SK-N-SH (cell line): ENCODE measurements at regions not wholly inside any gene's neighbourhood (a gene's known extent, or its start where the extent isn't known, plus 50 kb on each side); places are given as distances from the start of the nearest gene placed in this dataset.

ENCODE experiments used
- CTCF ChIA-PET: fragments of 300-600, 350-600 bp; formaldehyde crosslinking; extraction: SDS; loops from one replicate; lab custom pipeline; 2021; lab: Yijun Ruan, JAX
- POLR2A ChIA-PET: fragments of 350-600 bp; sonication (Branson Sonifier 250); formaldehyde crosslinking; extraction: SDS; loops from one replicate; lab custom pipeline; 2020; ENCODE audit warnings: antibody characterized with exemption, inconsistent platforms; lab: Yijun Ruan, JAX
- DNase-seq: peaks from one replicate; pipeline ENCODE4 v3.0.0; 2012
- H2AFZ ChIP-seq: fragments of 200-600 bp; sonication (generic); 2 replicates; pipeline ENCODE4 v1.8.1; 2016; ENCODE audit warnings: antibody characterized with exemption, mild to moderate bottlenecking, low read depth
- H3F3A ChIP-seq: fragments of 200-600 bp; sonication (generic); replicated peaks from 2 replicates; pipeline ENCODE3; 2016; ENCODE audit warnings: antibody characterized with exemption, mild to moderate bottlenecking; ENCODE audit not compliant: insufficient read depth
- H3K27ac ChIP-seq, 2 experiments: fragments of 200-500 bp in 1 of 2; fragments of 200-600 bp in 1 of 2; sonication (Bioruptor generic) in 1 of 2; sonication (generic), shearing (Covaris generic) in 1 of 2; 2 replicates each; pipeline versions ENCODE4 v1.5.1 to v1.6.1; 2014 to 2016; ENCODE audit warnings: low read depth in 2 of 2, inconsistent platforms in 1 of 2, low read length in 1 of 2, mild to moderate bottlenecking in 1 of 2, mixed read lengths in 1 of 2
- H3K27me3 ChIP-seq: fragments of 200-600 bp; sonication (generic), shearing (Covaris generic); 2 replicates; pipeline ENCODE4 v1.6.1; 2016; ENCODE audit warnings: mixed run types; ENCODE audit not compliant: insufficient read depth
- H3K36me3 ChIP-seq, 2 experiments: fragments of 200-500 bp in 1 of 2; fragments of 200-600 bp in 1 of 2; sonication (Bioruptor generic) in 1 of 2; sonication (generic) in 1 of 2; replicated peaks in 1 of 2; 2 replicates each; pipeline versions ENCODE3 to v1.5.1; 2014 to 2016; ENCODE audit warnings: low read length in 1 of 2, mild to moderate bottlenecking in 1 of 2; ENCODE audit not compliant: insufficient read depth in 2 of 2, control insufficient read depth in 1 of 2
- H3K4me1 ChIP-seq, 2 experiments: fragments of 200-500 bp in 1 of 2; fragments of 200-600 bp in 1 of 2; sonication (Bioruptor generic) in 1 of 2; sonication (generic), shearing (Covaris generic) in 1 of 2; 2 replicates each; pipeline versions ENCODE4 v1.5.1 to v1.6.1; 2014 to 2016; ENCODE audit warnings: low read depth in 1 of 2, low read length in 1 of 2, mixed run types in 1 of 2; ENCODE audit not compliant: insufficient read depth in 2 of 2, control insufficient read depth in 1 of 2
- H3K4me2 ChIP-seq: fragments of 200-600 bp; sonication (generic), shearing (Covaris generic); 2 replicates; pipeline ENCODE4 v1.6.1; 2017; ENCODE audit warnings: mixed run types
- H3K4me3 ChIP-seq, 2 experiments: fragments of 200-500 bp in 1 of 2; fragments of 200-600 bp in 1 of 2; sonication (Bioruptor generic) in 1 of 2; sonication (generic), shearing (Covaris generic) in 1 of 2; 2 replicates each; pipeline versions ENCODE4 v1.5.1 to v1.8.1; 2014 to 2016; ENCODE audit warnings: low read depth in 2 of 2, inconsistent platforms in 1 of 2, low read length in 1 of 2, mild to moderate bottlenecking in 1 of 2, mixed read lengths in 1 of 2, moderate library complexity in 1 of 2
- H3K79me2 ChIP-seq: fragments of 200-600 bp; sonication (generic); 2 replicates; pipeline ENCODE4 v1.8.1; 2017; ENCODE audit warnings: mild to moderate bottlenecking; ENCODE audit not compliant: insufficient read depth
- H3K9ac ChIP-seq: fragments of 200-600 bp; sonication (generic); 2 replicates; pipeline ENCODE4 v1.6.1; 2017; ENCODE audit warnings: mixed run types
- H3K9me2 ChIP-seq: fragments of 200-600 bp; sonication (generic); 2 replicates; pipeline ENCODE4 v1.6.1; 2017; ENCODE audit warnings: mixed run types
- H3K9me3 ChIP-seq: fragments of 200-600 bp; sonication (generic); 2 replicates; pipeline ENCODE4 v1.6.1; 2017; ENCODE audit warnings: mixed run types, mild to moderate bottlenecking, moderate library complexity
- H4K20me1 ChIP-seq: fragments of 200-600 bp; sonication (generic); 2 replicates; pipeline ENCODE4 v1.6.1; 2017; ENCODE audit warnings: mild to moderate bottlenecking, mixed run types; ENCODE audit not compliant: insufficient read depth
- EP300 ChIP-seq, 2 experiments: IDR thresholded peaks; 2 replicates each; pipeline versions ENCODE4 v1.4.0 to v1.6.1; 2012; ENCODE audit warnings: borderline replicate concordance in 1 of 2, low read depth in 1 of 2, low read length in 1 of 2
- GABPA ChIP-seq: IDR thresholded peaks from 2 replicates; pipeline ENCODE4 v1.4.0; 2012; ENCODE audit warnings: low read depth, mild to moderate bottlenecking
- MXI1 ChIP-seq: IDR thresholded peaks from 2 replicates; pipeline ENCODE4 v1.6.1; 2012; ENCODE audit warnings: mild to moderate bottlenecking, low read depth, low read length, improper control_type of control experiment
- NFIC ChIP-seq: IDR thresholded peaks from 2 replicates; pipeline ENCODE4 v1.4.0; 2012; ENCODE audit warnings: borderline replicate concordance
- NRF1 ChIP-seq: IDR thresholded peaks from 2 replicates; pipeline ENCODE4 v1.6.1; 2012; ENCODE audit warnings: low read depth, mild to moderate bottlenecking, low read length
- RAD21 ChIP-seq: IDR thresholded peaks from 2 replicates; pipeline ENCODE4 v1.6.1; 2012; ENCODE audit warnings: mild to moderate bottlenecking, low read length
- RCOR1 ChIP-seq: fragments of 150-350 bp; IDR thresholded peaks from 2 replicates; pipeline ENCODE4 v1.6.1; 2017; ENCODE audit warnings: antibody characterized with exemption, low read length
- RFX5 ChIP-seq: IDR thresholded peaks from 2 replicates; pipeline ENCODE4 v1.6.1; 2012; ENCODE audit warnings: mild to moderate bottlenecking, improper control_type of control experiment, low read length
- RXRA ChIP-seq: IDR thresholded peaks from 2 replicates; pipeline ENCODE4 v1.4.0; 2012; ENCODE audit warnings: low read depth, mild to moderate bottlenecking, borderline replicate concordance
- TCF12 ChIP-seq: IDR thresholded peaks from 2 replicates; pipeline ENCODE4 v1.4.0; 2012
- USF2 ChIP-seq: fragments of 150-350 bp; IDR thresholded peaks from 2 replicates; pipeline ENCODE4 v1.6.1; 2017; ENCODE audit warnings: antibody characterized with exemption, low read length, low read depth, borderline replicate concordance
- YY1 ChIP-seq: IDR thresholded peaks from 2 replicates; pipeline ENCODE4 v1.4.0; 2012; ENCODE audit warnings: low read depth, mild to moderate bottlenecking
- WGBS: methylation state at CpG from one replicate; pipeline ENCODE4 v1.1.6; 2017; ENCODE audit warnings: low lambda C conversion rate; 5-methylcytosine and 5-hydroxymethylcytosine counted together
- TF ChIP-seq, protein P1 (sequence below): IDR thresholded peaks from 2 replicates; pipeline ENCODE4 v1.4.0; 2012; ENCODE audit warnings: low read depth, borderline replicate concordance

GRCh38 chr7:115634633-115635032, 395.9 kb downstream of the TFEC start:
- H3K4me2 ChIP-seq = no peak overlapping the region
- WGBS = 0% methylated on average over 4 of the region's 4 CpGs
- no peaks in the 10 kb centered on the region for H4K20me1 ChIP-seq
- H3K9me3 ChIP-seq = no peaks in the 10 kb centered on the region
- ChIA-PET CTCF (no interaction called here), POLR2A (no interaction called here)
- H3K9me2 ChIP-seq = no peaks in the 10 kb centered on the region
- no peaks in the 10 kb centered on the region for H3K4me1 ChIP-seq
- H3F3A ChIP-seq = no peaks in the 10 kb centered on the region
- H3K4me3 ChIP-seq = no peak overlapping the region
- H3K9ac ChIP-seq = no peak overlapping the region
- no peak overlapping the region for H2AFZ ChIP-seq
- DNase-seq = no peak
- TF ChIP-seq TCF12 (no peak), YY1 (no peak), RAD21 (no peak), GABPA (no peak), EP300 (IDR thresholded peaks at IDR 0.05; ENCODE audit: borderline replicate concordance in 1 of 2, low read depth in 1 of 2, low read length in 1 of 2) (no peak), USF2 (no peak), NRF1 (no peak), MXI1 (no peak)
- TF ChIP-seq, protein P1, sequence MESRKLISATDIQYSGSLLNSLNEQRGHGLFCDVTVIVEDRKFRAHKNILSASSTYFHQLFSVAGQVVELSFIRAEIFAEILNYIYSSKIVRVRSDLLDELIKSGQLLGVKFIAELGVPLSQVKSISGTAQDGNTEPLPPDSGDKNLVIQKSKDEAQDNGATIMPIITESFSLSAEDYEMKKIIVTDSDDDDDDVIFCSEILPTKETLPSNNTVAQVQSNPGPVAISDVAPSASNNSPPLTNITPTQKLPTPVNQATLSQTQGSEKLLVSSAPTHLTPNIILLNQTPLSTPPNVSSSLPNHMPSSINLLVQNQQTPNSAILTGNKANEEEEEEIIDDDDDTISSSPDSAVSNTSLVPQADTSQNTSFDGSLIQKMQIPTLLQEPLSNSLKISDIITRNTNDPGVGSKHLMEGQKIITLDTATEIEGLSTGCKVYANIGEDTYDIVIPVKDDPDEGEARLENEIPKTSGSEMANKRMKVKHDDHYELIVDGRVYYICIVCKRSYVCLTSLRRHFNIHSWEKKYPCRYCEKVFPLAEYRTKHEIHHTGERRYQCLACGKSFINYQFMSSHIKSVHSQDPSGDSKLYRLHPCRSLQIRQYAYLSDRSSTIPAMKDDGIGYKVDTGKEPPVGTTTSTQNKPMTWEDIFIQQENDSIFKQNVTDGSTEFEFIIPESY = no peak
- no peaks in the 10 kb centered on the region for H3K36me3 ChIP-seq
- H3K27ac ChIP-seq = no peak overlapping the region
- H3K79me2 ChIP-seq = no peaks in the 10 kb centered on the region
- H3K27me3 ChIP-seq = no peaks in the 10 kb centered on the region

DNA sequence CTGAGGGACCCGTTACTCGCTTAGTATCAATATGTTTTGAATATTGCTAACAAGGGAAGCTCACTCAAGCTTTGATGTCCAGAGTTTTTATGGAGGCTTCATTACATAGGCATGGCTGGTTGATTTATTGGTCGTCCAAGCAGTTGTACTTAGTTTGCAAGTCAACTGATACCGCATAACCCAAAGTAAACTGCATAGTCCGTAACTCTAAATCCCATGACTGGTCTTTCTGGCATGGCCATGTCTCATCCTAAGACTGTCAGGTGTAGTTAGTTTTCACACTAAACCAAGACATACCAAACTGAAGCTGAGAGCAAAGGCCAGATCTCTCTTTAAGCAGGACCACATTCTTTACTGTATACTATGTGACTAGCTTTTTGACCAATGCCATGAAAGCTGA, 397.9 kb downstream of the TFEC start:
- WGBS = 8% methylated on average over 5 of the region's 5 CpGs
- H4K20me1 ChIP-seq = no peaks in the 10 kb centered on the region
- no peaks in the 10 kb centered on the region for H3K9me2 ChIP-seq
- H3K4me3 ChIP-seq = no peak overlapping the region
- TF ChIP-seq RCOR1 (no peak), RFX5 (no peak), TCF12 (no peak), RXRA (no peak), NFIC (no peak), EP300 (IDR thresholded peaks at IDR 0.05; ENCODE audit: borderline replicate concordance in 1 of 2, low read depth in 1 of 2, low read length in 1 of 2) (no peak)
- TF ChIP-seq, all 33 proteins: peak for 0
- no peak for DNase-seq
- ChIA-PET POLR2A (no interaction called here), CTCF (interaction anchor here (0.8 kb wide), 1 partner anchor 41 kb away, joined by 3 read pairs; no protein-coding TSS in a partner anchor)
- H3K9me3 ChIP-seq = no peaks in the 10 kb centered on the region
- no peaks in the 10 kb centered on the region for H3K79me2 ChIP-seq
- no peaks in the 10 kb centered on the region for H3K36me3 ChIP-seq
- no peaks in the 10 kb centered on the region for H3F3A ChIP-seq
- no peak overlapping the region for H3K27ac ChIP-seq
- no peak overlapping the region for H3K9ac ChIP-seq
- no peak overlapping the region for H3K4me2 ChIP-seq
- no peaks in the 10 kb centered on the region for H3K4me1 ChIP-seq
- H2AFZ ChIP-seq = no peak overlapping the region
- H3K27me3 ChIP-seq = no peaks in the 10 kb centered on the region
